H4 (cell line): ENCODE measurements at regions not wholly inside any gene's neighbourhood (a gene's known extent, or its start where the extent isn't known, plus 50 kb on each side); places are given as distances from the start of the nearest gene placed in this dataset.
"Not testable (repeated sequence)": the region's sequence is repeated elsewhere in the genome, so short reads cannot be mapped to it uniquely, and the experiment has no call there.

Source experiments
- DNase-seq: peaks from one replicate; pipeline ENCODE4 v3.0.0-alpha.2; 2015; ENCODE audit warnings: low spot score

DNA sequence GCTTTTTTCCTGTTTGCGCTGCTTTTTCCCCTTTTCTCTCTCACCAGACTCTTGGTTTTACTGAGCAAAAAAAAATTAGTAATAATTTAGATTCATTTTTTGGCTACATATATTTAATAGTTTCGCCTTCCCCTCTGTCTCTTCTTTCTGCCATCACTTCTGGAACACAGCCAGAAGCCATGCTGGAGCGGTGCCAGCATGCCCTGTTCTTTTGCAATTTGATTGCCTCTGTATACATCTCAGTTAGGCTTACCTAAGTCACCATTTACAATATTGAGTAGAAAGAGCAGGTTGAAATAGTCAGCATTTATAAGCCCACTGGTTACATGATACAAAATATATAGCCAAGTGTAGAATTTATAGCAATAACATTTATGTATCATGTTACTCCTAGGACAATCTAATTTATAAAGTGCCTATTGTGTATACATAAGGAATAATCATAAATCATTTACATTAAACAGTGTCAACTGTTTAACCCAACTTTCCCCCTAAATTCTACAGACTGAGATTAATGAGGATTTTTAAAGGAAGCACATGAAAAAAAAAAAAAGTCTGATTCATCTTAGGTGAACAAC is 413.8 kb upstream of the SOX5 start:
- no peak for DNase-seq

GRCh38 chr12:24361877-24362580 is 412.6 kb upstream of the SOX5 start:
- no peak for DNase-seq

GRCh38 chr12:24360907-24361306 is 411.4 kb upstream of the SOX5 start:
- DNase-seq, result peak; percentile 34

DNA sequence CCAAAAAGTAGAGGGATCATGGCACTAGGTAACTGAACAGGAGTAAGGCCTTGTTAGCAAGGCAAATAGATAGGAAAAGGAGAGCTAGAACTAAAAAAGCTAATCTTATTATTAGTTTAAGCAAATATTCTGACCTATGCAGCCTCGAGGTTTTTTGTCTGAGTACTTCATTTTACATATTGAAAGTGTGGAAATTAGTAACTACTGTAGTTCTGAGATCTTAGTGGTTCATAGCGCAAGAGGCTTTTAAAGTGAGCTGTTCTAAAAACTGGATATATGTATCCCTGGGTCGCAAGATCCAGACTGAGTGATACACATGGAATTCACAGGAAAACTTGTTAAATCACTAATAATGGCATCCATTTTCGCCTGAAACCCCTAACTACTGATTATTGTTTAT is 411.0 kb upstream of the SOX5 start:
- DNase-seq, result no peak

DNA sequence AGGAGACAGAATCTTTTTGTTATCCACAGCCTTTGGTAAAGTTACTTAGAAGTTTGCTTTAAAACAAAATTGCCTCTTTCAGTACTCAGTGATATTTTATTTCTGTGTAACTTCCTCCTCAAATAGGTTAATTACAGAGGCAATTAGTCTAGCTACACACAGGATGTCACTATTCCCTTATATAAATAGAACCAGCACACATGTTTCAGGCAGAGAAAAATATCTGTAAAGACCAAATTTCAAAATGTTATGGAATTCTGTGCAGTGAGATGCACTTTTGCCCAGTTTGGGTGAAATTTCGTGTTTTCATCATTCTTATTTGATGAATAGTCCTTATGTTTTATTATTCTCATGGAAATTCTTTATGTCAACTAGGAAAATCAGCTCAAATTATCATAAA is 410.6 kb upstream of the SOX5 start:
- no peak for DNase-seq

DNA sequence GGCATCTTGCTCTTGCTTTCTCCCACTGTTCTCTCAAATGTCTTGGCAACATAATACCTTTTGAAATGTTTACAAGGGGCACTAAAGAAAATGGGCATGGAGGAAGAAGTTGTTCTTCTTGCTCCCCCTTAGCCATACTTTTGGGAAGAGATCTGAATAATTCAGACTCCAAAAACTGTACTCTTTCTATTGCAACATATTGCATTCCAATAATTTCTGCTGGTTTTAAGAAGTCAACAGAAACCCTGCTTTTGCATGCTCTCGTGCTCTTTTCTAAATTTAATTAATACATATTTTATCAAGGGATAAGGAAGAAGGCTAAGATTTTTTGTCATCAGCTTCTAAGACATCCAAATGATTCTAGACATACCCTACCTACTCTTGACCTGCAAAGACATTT is 409.9 kb upstream of the SOX5 start:
- DNase-seq, result no peak

- DNase-seq, result no peak
Measured at GRCh38 chr12:24356240-24356804, 406.9 kb upstream of the SOX5 start.

GRCh38 chr12:24352363-24352762 is 402.9 kb upstream of the SOX5 start:
- DNase-seq, result no peak

GRCh38 chr12:24349051-24349799 is 399.8 kb upstream of the SOX5 start:
- no peak for DNase-seq

DNA sequence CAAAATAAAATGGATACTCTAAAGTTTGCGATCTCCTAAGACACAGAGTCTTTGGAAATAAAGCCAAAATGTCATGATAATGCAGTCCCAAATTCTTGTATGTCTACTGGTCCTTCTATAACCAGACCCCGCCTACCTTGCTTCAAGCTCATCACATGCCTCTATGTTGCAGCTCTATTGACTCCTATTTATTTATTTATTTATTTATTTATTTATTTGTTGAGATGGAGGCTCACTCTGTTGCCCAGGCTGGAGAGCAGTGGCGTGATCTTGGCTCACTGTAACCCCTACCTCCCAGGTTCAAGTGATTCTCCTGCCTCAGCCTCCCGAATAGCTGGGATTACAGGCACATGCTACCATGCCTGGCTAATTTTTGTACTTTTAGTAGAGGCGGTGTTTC is 398.7 kb upstream of the SOX5 start:
- DNase-seq, result not testable (repeated sequence)

DNA sequence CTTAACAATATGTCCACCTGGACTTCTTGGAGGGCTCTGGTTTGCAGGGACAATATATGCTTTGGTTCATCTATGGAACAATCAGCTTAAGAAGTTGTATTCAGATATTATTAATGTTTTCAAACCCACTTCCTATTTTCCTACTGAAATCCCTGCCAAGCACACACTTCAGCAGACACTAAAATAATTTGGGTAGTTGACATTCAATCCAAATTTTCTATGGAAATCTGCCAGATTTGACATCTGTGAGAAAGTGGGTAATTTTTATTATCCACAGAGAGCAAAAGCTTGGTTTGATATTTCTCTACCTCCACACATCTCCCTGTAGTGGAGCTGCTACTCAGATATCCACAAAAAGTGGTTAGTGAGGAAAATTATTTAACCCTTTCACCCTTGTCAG is 378.8 kb upstream of the SOX5 start:
- DNase-seq, result no peak

- DNase-seq, result no peak
Measured at GRCh38 chr12:24325331-24325730, 375.9 kb upstream of the SOX5 start.

GRCh38 chr12:24307716-24308335 is 358.4 kb upstream of the SOX5 start:
- DNase-seq, result no peak

DNA sequence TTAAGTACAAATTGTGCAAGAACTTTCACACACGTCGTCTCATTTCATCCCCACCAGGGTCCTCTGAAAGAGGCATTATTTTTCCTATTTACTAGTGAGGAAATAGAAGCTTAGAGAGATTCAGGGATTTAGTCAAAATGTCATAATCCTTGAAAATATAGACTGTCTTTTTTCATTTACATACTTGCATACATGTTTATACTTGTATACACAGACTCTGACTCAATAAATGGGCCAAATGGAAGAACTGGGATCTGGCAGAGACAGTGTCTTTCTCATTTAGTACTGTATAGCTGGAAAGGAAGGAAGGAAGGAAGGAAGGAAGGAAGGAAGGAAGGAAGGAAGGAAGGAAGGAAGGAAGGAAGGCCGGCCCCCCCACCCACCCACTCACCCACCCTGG is 357.7 kb upstream of the SOX5 start:
- no peak for DNase-seq

GRCh38 chr12:24306001-24306400 is 356.5 kb upstream of the SOX5 start:
- no peak for DNase-seq

DNA sequence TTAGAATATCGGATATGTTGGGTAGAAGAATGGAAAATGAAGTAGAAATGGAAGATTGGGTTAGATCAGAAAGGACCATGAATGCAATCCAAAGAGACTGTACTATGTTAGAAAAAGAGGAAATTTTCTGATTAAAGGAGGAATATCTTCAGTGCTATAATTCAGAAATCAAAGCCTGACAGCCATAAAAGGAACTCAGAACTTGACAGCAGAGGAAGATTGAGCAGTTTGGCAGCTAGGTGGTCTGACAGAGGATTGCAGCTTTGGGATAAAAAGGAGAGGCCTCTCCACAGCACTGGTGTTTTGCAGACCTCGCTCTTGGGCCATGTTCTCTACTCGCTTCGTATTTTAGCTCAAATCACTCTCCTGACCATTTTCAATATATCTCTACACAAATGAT is 354.8 kb upstream of the SOX5 start:
- no peak for DNase-seq

- DNase-seq, result no peak
Measured at GRCh38 chr12:24302708-24303107, 353.2 kb upstream of the SOX5 start.

- no peak for DNase-seq
Measured at GRCh38 chr12:24297516-24297915, 348.0 kb upstream of the SOX5 start.

DNA sequence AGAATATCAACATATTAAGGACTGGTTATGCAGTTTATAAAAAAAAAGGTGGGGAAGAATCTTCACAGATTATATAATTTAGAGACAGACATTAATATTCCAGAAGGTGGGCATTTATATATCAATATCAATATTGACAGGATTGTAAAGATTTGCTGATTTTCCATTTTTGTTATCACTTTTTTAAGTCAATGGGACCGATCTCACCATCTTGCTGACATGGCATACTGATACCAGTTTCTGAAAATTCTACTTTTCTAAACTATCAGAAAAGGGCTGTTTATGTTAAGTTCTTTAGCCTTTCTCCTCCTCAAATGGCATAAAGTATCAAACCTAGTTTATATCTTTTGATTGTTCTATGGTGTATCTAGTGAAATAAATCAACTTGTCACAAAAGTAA is 344.1 kb upstream of the SOX5 start:
- no peak for DNase-seq

GRCh38 chr12:24287963-24288362 is 338.5 kb upstream of the SOX5 start:
- DNase-seq, result no peak

DNA sequence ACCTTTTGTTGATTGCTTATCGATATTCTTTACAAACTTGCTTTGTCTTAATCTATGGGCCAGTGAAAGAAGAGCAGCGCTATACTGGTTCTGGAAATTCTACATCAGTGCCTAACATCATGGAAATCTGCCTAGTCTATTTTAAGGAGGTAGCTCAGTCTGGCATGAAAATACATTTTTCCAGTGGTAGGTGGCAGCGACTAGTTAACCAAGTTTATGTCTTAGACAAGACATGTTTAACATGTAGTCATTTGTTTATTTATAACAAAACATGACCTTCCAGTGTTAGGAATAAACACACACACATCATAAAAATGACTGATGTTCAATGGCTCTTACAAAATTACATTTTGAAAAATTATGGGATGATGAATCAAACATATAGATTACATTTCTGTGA is 336.0 kb upstream of the SOX5 start:
- no peak for DNase-seq

DNA sequence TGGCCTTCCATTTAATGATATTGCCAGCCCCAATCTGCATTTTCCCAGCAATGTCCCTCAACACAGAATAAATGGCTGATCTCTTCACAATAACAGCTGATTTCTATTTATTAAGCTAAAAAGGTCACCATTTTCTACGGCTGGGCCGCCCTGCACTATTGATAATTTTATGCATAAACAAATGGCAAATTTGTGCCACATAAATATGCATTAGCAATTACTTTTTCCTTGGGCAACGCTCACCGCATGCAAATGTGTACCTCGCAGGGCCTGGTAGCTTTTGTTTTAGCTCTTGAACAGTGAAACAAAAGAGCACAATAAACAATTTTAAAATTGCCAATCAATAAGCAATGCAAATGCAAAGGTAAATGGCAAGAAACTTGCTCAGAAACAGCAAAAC is 331.9 kb upstream of the SOX5 start:
- no peak for DNase-seq
